ENCODE measurements at regions not wholly inside any gene's neighbourhood (a gene's known extent, or its start where the extent isn't known, plus 50 kb on each side); places are given as distances from the start of the nearest gene placed in this dataset.

GRCh38 chr6:156359912-156360311 is 417.3 kb upstream of the ARID1B start:
- DNase-seq (ENCODE audit: low read depth) = no peak

- DNase-seq (ENCODE audit: low read depth) = no peak
Observed at GRCh38 chr6:156352861-156353260, 424.3 kb upstream of the ARID1B start.

GRCh38 chr6:156351346-156351966 is 425.7 kb upstream of the ARID1B start:
- DNase-seq (ENCODE audit: low read depth) = no peak

GRCh38 chr6:156350337-156350736 is 426.8 kb upstream of the ARID1B start:
- no peak for DNase-seq (ENCODE audit: low read depth)

DNA sequence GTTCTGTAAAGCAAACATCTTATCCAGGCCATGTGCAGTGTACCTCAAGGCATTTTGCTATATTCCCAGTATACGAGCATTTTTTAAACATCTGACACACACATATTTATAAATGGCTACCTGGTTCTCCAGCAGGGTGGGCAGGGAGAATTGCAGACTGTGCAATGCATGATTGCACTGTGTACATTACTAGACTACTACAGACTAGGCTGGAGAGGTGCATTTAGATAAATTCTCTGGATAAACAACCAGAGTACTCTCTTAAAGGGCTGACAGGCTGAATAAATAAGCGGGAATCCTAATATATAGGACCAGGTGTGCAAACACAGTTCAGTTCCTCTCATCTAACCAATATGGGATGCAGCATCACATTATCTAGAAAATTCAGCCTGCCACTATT is 428.3 kb upstream of the ARID1B start:
- DNase-seq (ENCODE audit: low read depth) = no peak

GRCh38 chr6:156348424-156348823 is 428.8 kb upstream of the ARID1B start:
- no peak for DNase-seq (ENCODE audit: low read depth)

DNA sequence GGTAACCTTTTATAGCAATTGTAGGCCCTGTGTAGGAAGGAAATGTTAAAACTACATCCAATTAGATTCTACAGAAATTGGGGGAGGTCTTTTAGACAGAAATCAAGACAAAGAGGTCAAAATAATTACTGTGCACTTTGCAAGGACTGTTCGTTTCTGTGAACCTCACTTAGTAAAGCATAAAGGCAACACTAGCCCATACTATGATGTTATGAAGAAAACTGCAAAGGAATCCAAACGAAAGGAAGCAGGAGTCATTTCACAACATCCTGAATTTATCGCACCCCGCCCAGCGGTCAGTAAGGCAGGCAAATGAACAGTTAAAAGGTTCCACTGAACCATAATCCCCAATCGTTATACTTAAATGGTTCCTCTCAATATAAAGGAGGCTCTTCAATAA is 429.5 kb upstream of the ARID1B start:
- no peak for DNase-seq (ENCODE audit: low read depth)

DNA sequence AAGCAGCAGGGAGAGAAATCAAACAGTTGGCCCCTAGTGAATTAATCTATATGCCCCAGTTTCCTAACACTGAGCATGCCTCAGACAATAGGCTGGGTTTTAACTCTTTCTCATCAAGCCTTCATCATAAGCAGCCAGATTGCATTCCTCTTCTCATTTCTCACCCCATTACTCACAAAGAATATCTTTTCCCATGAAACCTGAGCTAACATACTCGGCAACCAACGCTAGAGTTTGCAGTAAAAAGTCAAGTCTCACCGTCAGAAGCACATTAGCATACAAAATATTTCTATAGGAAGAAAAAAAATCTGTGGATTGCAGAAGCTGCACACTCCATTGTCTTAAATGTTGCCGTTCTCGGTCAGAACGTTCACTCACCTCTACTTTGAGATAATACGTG is 429.9 kb upstream of the ARID1B start:
- no peak for DNase-seq (ENCODE audit: low read depth)

GRCh38 chr6:156345700-156346099 is 431.5 kb upstream of the ARID1B start:
- DNase-seq (ENCODE audit: low read depth) = no peak

- no peak for DNase-seq (ENCODE audit: low read depth)
Observed at GRCh38 chr6:156344491-156344890, 432.7 kb upstream of the ARID1B start.

DNA sequence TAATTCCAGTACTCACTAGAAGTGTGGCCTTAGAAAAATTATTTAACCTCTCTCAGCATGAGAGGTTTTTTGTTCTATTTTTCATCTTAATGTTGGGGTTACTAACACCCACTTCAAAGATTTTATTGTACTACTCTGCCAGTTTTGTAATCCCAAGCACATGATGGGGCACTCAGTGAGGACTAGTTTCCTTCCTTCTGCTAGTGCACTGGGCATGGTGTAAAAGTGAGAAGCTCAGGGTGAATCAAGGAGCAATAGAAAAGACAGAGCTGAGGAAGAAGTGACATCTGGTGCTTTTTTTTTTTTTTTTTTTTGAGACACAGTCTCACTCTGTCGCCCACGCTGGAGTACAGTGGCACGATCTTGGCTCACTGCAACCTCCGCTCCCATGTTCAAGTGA is 439.4 kb upstream of the ARID1B start:
- DNase-seq (ENCODE audit: low read depth) = no peak

- DNase-seq (ENCODE audit: low read depth) = no peak
Observed at GRCh38 chr6:156336733-156337132, 440.4 kb upstream of the ARID1B start.

GRCh38 chr6:156336089-156336488 is 441.1 kb upstream of the ARID1B start:
- DNase-seq (ENCODE audit: low read depth) = no peak

- no peak for DNase-seq (ENCODE audit: low read depth)
Observed at GRCh38 chr6:156334966-156335365, 442.2 kb upstream of the ARID1B start.

- DNase-seq (ENCODE audit: low read depth) = no peak
Observed at GRCh38 chr6:156319707-156320106, 457.5 kb upstream of the ARID1B start.

- no peak for DNase-seq (ENCODE audit: low read depth)
Observed at GRCh38 chr6:156316583-156317125, 460.5 kb upstream of the ARID1B start.

DNA sequence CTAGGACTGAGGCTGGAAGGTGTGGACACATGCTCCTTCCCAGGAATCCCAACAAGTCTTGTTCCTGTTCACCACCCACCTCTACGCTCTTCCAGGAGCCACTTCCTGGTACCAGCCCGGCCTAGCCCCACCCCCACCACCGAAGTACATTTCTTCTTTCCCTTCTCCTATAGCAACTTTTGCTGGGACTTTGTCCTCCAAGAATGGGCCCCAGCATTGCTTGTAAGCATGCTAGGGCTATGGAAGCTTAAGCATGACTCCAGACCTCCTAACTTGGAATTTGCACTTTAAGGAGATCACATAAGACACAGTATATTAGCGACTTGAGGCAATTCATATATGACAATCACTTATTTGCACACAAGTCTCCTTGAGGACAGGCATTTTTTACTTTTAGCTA is 462.0 kb upstream of the ARID1B start:
- no peak for DNase-seq (ENCODE audit: low read depth)

DNA sequence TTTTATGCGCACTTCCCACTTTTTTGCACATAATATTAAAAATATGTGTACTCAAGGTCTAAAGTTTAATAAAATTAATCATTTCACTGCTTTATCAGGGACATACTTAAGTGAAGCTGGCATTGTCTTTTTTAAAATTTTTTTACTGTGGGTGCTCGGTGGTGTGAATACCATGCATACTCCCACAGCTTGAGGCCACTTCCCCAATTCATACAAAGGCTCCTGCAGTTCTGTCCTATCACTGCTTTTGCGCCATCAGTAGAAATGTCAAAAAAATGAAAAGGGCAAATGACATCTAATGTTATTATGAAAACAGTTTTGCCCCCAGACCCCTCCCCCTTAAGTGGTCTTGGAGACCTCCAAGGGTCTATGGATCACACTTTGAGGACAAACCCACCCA is 464.1 kb upstream of the ARID1B start:
- no peak for DNase-seq (ENCODE audit: low read depth)

DNA sequence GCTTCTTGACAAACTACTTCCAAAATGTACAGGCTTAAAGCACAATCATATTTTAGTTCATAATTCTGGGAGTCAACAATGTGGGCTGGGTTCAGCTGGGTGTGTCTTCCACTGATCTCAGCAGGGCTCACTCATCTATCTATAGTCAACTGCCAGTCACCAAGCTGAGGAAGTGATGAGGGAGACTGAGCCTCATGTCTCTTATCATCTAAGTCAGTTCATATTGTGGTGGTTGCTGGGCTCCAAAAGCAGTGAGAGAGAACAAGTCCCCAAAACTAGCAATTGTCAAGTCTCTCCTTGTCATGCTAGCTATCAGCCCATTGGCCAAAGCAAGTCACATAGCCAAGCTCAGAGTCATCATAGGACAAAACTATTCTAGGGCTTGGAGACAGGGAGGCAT is 465.9 kb upstream of the ARID1B start:
- DNase-seq (ENCODE audit: low read depth) = no peak

DNA sequence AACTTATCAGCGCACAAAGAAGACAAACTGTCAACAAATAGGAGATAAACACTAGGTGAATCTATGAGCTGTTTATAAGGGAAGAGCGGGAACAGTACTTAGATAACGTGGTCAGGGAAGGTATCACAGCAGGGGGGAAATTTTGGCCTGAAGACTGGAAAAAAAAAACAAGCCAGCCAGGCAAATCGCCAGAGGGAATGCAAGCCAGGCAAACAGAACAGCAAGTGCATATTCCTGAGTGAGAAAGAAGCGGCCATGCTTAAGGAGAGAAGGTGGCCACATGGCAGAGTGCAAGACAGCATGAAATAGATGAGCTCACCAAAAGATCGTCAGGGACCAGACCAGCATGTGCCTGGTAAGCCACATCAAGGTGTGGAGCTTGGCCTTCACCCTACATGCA is 466.5 kb upstream of the ARID1B start:
- no peak for DNase-seq (ENCODE audit: low read depth)

- DNase-seq (ENCODE audit: low read depth) = no peak
Observed at GRCh38 chr6:156309017-156309416, 468.2 kb upstream of the ARID1B start.

DNA sequence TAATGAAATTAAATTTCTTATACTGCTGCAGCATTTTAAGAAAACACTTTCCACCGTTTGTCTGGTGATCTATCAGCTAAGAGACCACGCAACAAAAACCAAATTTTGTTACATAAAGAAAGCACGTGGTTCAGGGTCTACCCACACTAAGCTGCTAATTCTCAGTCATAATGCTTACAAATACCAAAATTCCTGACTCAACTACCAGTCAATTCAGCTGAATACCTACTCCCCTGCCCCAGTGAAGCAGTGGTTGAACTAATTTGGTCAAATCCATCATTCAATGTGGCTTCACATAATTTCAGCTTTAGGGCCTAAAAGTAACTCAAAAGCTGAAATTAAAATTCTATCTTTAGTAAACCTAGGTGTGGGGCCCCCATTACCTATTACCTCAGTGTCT is 468.6 kb upstream of the ARID1B start:
- no peak for DNase-seq (ENCODE audit: low read depth)

- no peak for DNase-seq (ENCODE audit: low read depth)
Observed at GRCh38 chr6:156306531-156306930, 470.6 kb upstream of the ARID1B start.

- no peak for DNase-seq (ENCODE audit: low read depth)
Observed at GRCh38 chr6:156283091-156283490, 494.1 kb upstream of the ARID1B start.

GRCh38 chr6:156282087-156282486 is 495.1 kb upstream of the ARID1B start:
- DNase-seq (ENCODE audit: low read depth) = no peak

Measured in activated T-helper 1 cell treated with Interleukin-2 at 50 U/mL for 16 hours (primary cell).